ENCODE measurements at regions not wholly inside any gene's neighbourhood (a gene's known extent, or its start where the extent isn't known, plus 50 kb on each side); places are given as distances from the start of the nearest gene placed in this dataset.

DNA sequence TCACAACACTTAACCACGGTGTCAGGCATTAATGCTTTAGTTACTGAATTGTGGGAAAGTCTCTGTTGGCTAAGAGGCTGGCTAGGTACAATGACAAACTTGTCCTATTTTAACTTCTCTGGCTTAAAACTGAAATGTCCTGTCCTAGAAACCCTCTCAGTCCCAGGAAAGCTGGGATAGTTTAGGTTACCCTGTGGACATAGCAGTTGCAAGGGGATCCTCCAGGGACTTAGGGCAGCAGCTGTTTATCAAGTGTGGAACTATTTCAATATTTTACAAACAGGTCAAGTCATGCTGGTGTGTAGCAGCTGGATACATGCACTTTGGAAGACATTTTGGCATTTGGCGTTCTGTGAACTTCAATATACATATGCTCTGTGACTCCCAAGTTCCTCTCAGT, 95.0 kb upstream of the ARRDC3 start:
- DNase-seq = no peak
- no peak overlapping the region for H3K27ac ChIP-seq (ENCODE audit: low read depth in 2 of 2, low read length in 2 of 2)
- H3K9me3 ChIP-seq (ENCODE audit: control insufficient read depth in 2 of 3, insufficient read depth in 1 of 3, low read length in 3 of 3) = no peaks in the 10 kb centered on the region
- no peaks in the 10 kb centered on the region for H3K4me1 ChIP-seq (ENCODE audit: control insufficient read depth in 2 of 3, insufficient read depth in 2 of 3, low read depth in 1 of 3, low read length in 3 of 3)
- no peaks in the 10 kb centered on the region for H3K36me3 ChIP-seq (ENCODE audit: control insufficient read depth in 2 of 3, insufficient read depth in 3 of 3, low read length in 3 of 3)
- intact Hi-C loops (cut with DNase I) = no loop called here
- H3K9ac ChIP-seq (ENCODE audit: low read length in 3 of 3) = no peak overlapping the region
- TF ChIP-seq, protein P1, sequence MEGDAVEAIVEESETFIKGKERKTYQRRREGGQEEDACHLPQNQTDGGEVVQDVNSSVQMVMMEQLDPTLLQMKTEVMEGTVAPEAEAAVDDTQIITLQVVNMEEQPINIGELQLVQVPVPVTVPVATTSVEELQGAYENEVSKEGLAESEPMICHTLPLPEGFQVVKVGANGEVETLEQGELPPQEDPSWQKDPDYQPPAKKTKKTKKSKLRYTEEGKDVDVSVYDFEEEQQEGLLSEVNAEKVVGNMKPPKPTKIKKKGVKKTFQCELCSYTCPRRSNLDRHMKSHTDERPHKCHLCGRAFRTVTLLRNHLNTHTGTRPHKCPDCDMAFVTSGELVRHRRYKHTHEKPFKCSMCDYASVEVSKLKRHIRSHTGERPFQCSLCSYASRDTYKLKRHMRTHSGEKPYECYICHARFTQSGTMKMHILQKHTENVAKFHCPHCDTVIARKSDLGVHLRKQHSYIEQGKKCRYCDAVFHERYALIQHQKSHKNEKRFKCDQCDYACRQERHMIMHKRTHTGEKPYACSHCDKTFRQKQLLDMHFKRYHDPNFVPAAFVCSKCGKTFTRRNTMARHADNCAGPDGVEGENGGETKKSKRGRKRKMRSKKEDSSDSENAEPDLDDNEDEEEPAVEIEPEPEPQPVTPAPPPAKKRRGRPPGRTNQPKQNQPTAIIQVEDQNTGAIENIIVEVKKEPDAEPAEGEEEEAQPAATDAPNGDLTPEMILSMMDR (IDR thresholded peaks at IDR 0.05; ENCODE audit: borderline replicate concordance, extremely low read depth, insufficient read depth) = no peak
- no peak for FAIRE-seq
- no peaks in the 10 kb centered on the region for H3K27me3 ChIP-seq (ENCODE audit: control insufficient read depth, insufficient read depth, low read length)
- no peak overlapping the region for H3K4me3 ChIP-seq (ENCODE audit: low read length in 3 of 3)

DNA sequence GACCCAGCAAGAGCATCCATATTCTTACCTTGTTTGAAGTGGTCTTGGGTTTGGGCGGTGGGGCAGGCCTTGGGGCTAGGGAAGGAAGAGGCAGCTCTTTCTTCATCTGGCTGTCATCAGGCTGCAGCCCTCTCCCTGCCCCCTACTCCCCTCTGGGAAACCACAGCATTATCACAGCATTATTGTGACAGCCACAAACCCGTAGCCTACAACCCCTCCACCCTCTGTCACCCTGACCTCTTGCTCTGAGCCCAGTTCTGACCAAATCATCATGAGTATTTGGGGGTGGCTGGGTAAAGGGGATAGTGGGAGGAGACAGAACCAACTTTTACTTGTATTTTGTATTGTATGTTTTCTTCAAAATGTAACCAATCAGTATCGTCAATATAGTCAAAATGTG, 94.3 kb upstream of the ARRDC3 start:
- Histone ChIP-seq H3K9me3 (ENCODE audit: control insufficient read depth in 2 of 3, insufficient read depth in 1 of 3, low read length in 3 of 3) (no peaks in the 10 kb centered on the region), H3K27me3 (ENCODE audit: control insufficient read depth, insufficient read depth, low read length) (no peaks in the 10 kb centered on the region), H3K9ac (ENCODE audit: low read length in 3 of 3) (no peak overlapping the region), H3K27ac (ENCODE audit: low read depth in 2 of 2, low read length in 2 of 2) (no peak overlapping the region), H3K36me3 (ENCODE audit: control insufficient read depth in 2 of 3, insufficient read depth in 3 of 3, low read length in 3 of 3) (no peaks in the 10 kb centered on the region), H3K4me1 (ENCODE audit: control insufficient read depth in 2 of 3, insufficient read depth in 2 of 3, low read depth in 1 of 3, low read length in 3 of 3) (no peaks in the 10 kb centered on the region), H3K4me3 (ENCODE audit: low read length in 3 of 3) (no peak overlapping the region)
- intact Hi-C loops (cut with DNase I) = no loop called here
- FAIRE-seq (no peak), DNase-seq (no peak)
- TF ChIP-seq, protein P1 (IDR thresholded peaks at IDR 0.05; ENCODE audit: borderline replicate concordance, extremely low read depth, insufficient read depth) = no peak

DNA sequence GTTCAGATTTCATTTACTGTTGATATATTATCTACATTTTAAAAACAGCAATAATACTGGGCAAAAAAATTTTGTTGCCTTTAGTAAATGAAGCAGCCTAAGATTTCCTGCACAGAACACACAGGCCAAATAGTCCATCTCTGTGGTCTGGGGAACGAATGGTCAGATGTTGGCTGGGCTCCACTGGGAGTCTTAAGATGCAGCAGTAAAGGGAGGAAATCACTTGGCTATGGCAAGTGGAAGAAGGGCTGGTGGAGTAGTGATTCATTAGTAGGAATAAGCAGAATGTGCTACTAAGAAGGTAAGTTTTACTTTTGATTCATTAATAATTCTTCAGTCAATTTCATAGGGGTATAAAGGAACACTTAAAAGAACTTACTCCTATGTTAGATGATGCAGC, 91.1 kb upstream of the ARRDC3 start:
- Histone ChIP-seq H3K27me3 (ENCODE audit: control insufficient read depth, insufficient read depth, low read length) (no peaks in the 10 kb centered on the region), H3K27ac (ENCODE audit: low read depth in 2 of 2, low read length in 2 of 2) (no peak overlapping the region), H3K9me3 (ENCODE audit: control insufficient read depth in 2 of 3, insufficient read depth in 1 of 3, low read length in 3 of 3) (no peaks in the 10 kb centered on the region), H3K4me3 (ENCODE audit: low read length in 3 of 3) (no peak overlapping the region), H3K9ac (ENCODE audit: low read length in 3 of 3) (no peak overlapping the region), H3K36me3 (ENCODE audit: control insufficient read depth in 2 of 3, insufficient read depth in 3 of 3, low read length in 3 of 3) (no peaks in the 10 kb centered on the region), H3K4me1 (ENCODE audit: control insufficient read depth in 2 of 3, insufficient read depth in 2 of 3, low read depth in 1 of 3, low read length in 3 of 3) (no peaks in the 10 kb centered on the region)
- TF ChIP-seq, protein P1 (IDR thresholded peaks at IDR 0.05; ENCODE audit: borderline replicate concordance, extremely low read depth, insufficient read depth) = no peak
- DNase-seq (no peak), FAIRE-seq (no peak)
- intact Hi-C loops (cut with DNase I) = no loop called here

DNA sequence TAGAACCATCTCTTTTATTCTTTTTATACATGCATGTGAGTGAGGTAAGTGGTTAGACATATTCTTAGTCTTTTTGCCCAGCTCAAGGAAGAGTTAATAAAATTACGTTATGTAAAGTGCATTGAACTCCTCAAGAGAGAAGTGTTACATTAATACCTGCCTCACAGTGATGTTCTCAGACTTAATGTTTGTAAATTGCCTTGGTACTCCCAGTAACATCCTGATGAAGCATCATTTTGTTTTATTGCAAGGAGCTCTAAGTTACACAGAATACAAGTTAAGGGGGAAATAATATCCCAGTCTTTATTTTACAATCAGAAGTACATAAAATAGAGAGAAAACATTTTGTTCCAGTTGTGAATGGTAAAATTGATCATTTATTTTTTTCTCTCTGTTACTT, 89.5 kb upstream of the ARRDC3 start:
- TF ChIP-seq, protein P1 (IDR thresholded peaks at IDR 0.05; ENCODE audit: borderline replicate concordance, extremely low read depth, insufficient read depth) = no peak
- no peaks in the 10 kb centered on the region for H3K27me3 ChIP-seq (ENCODE audit: control insufficient read depth, insufficient read depth, low read length)
- DNase-seq (no peak), FAIRE-seq (no peak)
- H3K9me3 ChIP-seq (ENCODE audit: control insufficient read depth in 2 of 3, insufficient read depth in 1 of 3, low read length in 3 of 3) = no peaks in the 10 kb centered on the region
- H3K4me1 ChIP-seq (ENCODE audit: control insufficient read depth in 2 of 3, insufficient read depth in 2 of 3, low read depth in 1 of 3, low read length in 3 of 3) = no peaks in the 10 kb centered on the region
- H3K27ac ChIP-seq (ENCODE audit: low read depth in 2 of 2, low read length in 2 of 2) = no peak overlapping the region
- intact Hi-C loops (cut with DNase I) = no loop called here
- no peak overlapping the region for H3K9ac ChIP-seq (ENCODE audit: low read length in 3 of 3)
- no peaks in the 10 kb centered on the region for H3K36me3 ChIP-seq (ENCODE audit: control insufficient read depth in 2 of 3, insufficient read depth in 3 of 3, low read length in 3 of 3)
- no peak overlapping the region for H3K4me3 ChIP-seq (ENCODE audit: low read length in 3 of 3)
